Calu3 (cell line): ENCODE measurements at regions not wholly inside any gene's neighbourhood (a gene's known extent, or its start where the extent isn't known, plus 50 kb on each side); places are given as distances from the start of the nearest gene placed in this dataset.
"Not testable (repeated sequence)": the region's sequence is repeated elsewhere in the genome, so short reads cannot be mapped to it uniquely, and the experiment has no call there.

Experiments
- BruUV-seq: library from RNA; stranded (reverse); fragments of 400-500 nt; replicated peaks from 2 replicates; lab custom pipeline; 2021; lab: Mats Ljungman, UMichigan
- CTCF ChIA-PET: fragments of 300-600 bp; sonication (Branson Sonifier 250); formaldehyde crosslinking; loops from one replicate; lab custom pipeline; 2022; ENCODE audit warnings: antibody characterized with exemption; lab: Charles Lee
- DNase-seq: peaks from one replicate; pipeline ENCODE4 v3.0.0; 2022
- H3K27ac Mint-ChIP-seq: one replicate; pipeline ENCODE4 v1.8.0; 2022; ENCODE audit warnings: mixed read lengths; ENCODE audit not compliant: unreplicated experiment
- H3K27me3 Mint-ChIP-seq: one replicate; pipeline ENCODE4 v1.8.0; 2022; ENCODE audit warnings: mixed read lengths; ENCODE audit not compliant: unreplicated experiment
- H3K36me3 Mint-ChIP-seq: one replicate; pipeline ENCODE4 v1.8.0; 2022; ENCODE audit warnings: mild to moderate bottlenecking, moderate library complexity, mixed read lengths; ENCODE audit not compliant: insufficient read depth, unreplicated experiment
- H3K4me1 Mint-ChIP-seq: one replicate; pipeline ENCODE4 v1.8.0; 2022; ENCODE audit warnings: mild to moderate bottlenecking, low read depth, mixed read lengths; ENCODE audit not compliant: unreplicated experiment
- H3K4me3 Mint-ChIP-seq: one replicate; pipeline ENCODE4 v1.8.0; 2022; ENCODE audit warnings: mild to moderate bottlenecking, low read depth, moderate library complexity, mixed read lengths; ENCODE audit not compliant: unreplicated experiment
- H3K9me3 Mint-ChIP-seq: one replicate; pipeline ENCODE4 v1.8.0; 2022; ENCODE audit warnings: low read depth, mixed read lengths; ENCODE audit not compliant: unreplicated experiment
- intact Hi-C: fragments of 100-400 bp; cut with micrococcal nuclease; formaldehyde crosslinking; loops from one replicate; pipeline ENCODE4 v1.10.0; 2022; ENCODE audit not compliant: unreplicated experiment
- TF ChIP-seq, protein P1 (sequence below): fragments of 200-600 bp; IDR thresholded peaks from one replicate; pipeline ENCODE4 v1.8.0; 2022; ENCODE audit warnings: antibody characterized with exemption; ENCODE audit not compliant: unreplicated experiment

GRCh38 chr10:33056828-33057596 lies 99.0 kb upstream of the ITGB1 start:
- TF ChIP-seq, protein P1, sequence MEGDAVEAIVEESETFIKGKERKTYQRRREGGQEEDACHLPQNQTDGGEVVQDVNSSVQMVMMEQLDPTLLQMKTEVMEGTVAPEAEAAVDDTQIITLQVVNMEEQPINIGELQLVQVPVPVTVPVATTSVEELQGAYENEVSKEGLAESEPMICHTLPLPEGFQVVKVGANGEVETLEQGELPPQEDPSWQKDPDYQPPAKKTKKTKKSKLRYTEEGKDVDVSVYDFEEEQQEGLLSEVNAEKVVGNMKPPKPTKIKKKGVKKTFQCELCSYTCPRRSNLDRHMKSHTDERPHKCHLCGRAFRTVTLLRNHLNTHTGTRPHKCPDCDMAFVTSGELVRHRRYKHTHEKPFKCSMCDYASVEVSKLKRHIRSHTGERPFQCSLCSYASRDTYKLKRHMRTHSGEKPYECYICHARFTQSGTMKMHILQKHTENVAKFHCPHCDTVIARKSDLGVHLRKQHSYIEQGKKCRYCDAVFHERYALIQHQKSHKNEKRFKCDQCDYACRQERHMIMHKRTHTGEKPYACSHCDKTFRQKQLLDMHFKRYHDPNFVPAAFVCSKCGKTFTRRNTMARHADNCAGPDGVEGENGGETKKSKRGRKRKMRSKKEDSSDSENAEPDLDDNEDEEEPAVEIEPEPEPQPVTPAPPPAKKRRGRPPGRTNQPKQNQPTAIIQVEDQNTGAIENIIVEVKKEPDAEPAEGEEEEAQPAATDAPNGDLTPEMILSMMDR: no peak
- BruUV-seq: no TSS peak
- no peak overlapping the region for H3K27ac Mint-ChIP-seq
- peaks cover 28% of the 10 kb centered on the region for H3K4me1 Mint-ChIP-seq
- no peaks in the 10 kb centered on the region for H3K27me3 Mint-ChIP-seq
- no peaks in the 10 kb centered on the region for H3K9me3 Mint-ChIP-seq
- no peak for DNase-seq
- intact Hi-C loops: no loop called here
- H3K4me3 Mint-ChIP-seq: no peak overlapping the region
- H3K36me3 Mint-ChIP-seq: no peaks in the 10 kb centered on the region
- CTCF ChIA-PET: no interaction called here

GRCh38 chr10:33055625-33056024 lies 97.6 kb upstream of the ITGB1 start:
- intact Hi-C loops: no loop called here
- H3K27me3 Mint-ChIP-seq: no peaks in the 10 kb centered on the region
- TF ChIP-seq, protein P1: no peak
- peaks cover 28% of the 10 kb centered on the region for H3K4me1 Mint-ChIP-seq
- BruUV-seq: no TSS peak
- H3K36me3 Mint-ChIP-seq: no peaks in the 10 kb centered on the region
- no peak overlapping the region for H3K4me3 Mint-ChIP-seq
- no peak overlapping the region for H3K27ac Mint-ChIP-seq
- CTCF ChIA-PET: no interaction called here
- no peak for DNase-seq
- no peaks in the 10 kb centered on the region for H3K9me3 Mint-ChIP-seq

DNA sequence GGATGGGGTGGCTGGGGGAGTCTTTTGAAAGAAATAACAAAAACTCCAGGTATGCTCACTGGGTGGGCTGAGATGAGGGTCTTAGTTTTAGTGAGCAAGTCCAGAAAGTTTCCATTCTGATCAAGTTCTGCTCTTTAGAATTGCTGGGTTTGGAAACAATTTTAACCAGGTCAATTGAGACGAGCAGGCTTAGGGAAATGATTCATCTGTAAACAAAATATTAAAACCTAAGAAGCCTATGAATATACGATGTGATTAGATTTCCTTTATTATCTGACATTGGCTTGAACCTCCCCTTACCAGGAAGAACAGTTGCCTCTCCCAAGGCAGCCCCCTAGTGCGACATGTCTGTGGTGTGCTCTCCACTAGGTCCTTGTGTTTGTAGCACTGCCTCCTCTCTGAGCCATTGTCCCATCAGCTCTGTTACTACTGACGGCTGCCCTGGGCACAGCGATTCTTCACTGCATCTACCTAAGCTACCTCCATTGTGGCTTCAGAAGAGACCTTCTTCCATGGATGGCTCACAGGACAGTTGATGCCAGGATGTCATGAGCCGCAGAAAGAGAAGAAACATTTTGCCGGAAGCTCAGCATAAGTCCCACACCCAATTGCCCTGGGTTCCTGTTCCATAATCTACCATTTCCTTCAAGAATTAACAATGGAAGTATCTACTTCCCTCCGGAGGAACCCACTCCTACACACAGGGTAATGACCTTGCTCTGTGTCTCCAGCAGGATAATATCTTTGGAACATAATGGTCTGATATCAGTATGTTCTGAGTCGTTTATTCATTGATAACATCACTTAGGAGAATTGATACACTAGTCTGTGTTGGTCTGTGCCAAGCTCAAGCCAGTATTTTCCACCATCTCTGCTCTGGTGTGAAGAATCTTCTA lies 95.1 kb upstream of the ITGB1 start:
- Mint-ChIP-seq H3K9me3 (no peaks in the 10 kb centered on the region), H3K4me1 (peaks cover 28% of the 10 kb centered on the region), H3K4me3 (no peak overlapping the region), H3K36me3 (no peaks in the 10 kb centered on the region), H3K27me3 (no peaks in the 10 kb centered on the region), H3K27ac (no peak overlapping the region)
- no TSS peak for BruUV-seq
- TF ChIP-seq, protein P1: no peak
- no peak for DNase-seq
- CTCF ChIA-PET: interaction anchor here (0.6 kb wide), 1 partner anchor 1089 kb away, joined by 5 read pairs; no protein-coding TSS in a partner anchor
- intact Hi-C loops: no loop called here

DNA sequence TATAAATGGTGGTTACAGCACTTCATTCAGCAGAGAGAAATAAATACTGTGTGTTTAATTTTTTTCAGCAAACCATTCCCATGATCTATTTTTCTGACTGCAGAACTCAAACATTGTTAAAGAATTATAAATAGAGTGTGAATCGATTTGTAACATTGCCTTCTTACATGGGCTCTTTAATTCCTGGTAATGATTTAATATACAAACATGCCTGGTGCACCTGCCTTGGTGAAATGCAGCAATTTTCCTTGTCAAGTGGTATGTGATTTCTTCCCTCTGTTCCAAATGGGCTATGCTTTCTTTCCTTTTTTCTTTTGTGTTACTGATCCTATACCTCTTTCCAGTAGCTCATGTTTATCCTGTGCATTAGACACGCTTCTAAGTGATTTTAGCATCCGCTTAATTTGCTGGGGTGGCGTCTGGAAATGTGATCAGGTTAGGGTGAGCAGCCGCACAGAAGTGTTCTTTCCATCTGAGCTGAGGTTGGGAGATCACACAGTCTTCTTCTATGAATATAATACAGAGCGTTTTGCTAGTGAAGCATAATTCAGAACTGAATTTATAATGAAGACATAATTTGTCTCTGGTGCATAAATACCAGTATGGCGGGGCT lies 94.3 kb upstream of the ITGB1 start:
- Mint-ChIP-seq H3K27ac (no peak overlapping the region), H3K27me3 (no peaks in the 10 kb centered on the region), H3K4me1 (peaks cover 28% of the 10 kb centered on the region), H3K36me3 (no peaks in the 10 kb centered on the region), H3K9me3 (no peaks in the 10 kb centered on the region), H3K4me3 (no peak overlapping the region)
- DNase-seq: no peak
- CTCF ChIA-PET: no interaction called here
- TF ChIP-seq, protein P1: no peak
- no TSS peak for BruUV-seq
- intact Hi-C loops: no loop called here

DNA sequence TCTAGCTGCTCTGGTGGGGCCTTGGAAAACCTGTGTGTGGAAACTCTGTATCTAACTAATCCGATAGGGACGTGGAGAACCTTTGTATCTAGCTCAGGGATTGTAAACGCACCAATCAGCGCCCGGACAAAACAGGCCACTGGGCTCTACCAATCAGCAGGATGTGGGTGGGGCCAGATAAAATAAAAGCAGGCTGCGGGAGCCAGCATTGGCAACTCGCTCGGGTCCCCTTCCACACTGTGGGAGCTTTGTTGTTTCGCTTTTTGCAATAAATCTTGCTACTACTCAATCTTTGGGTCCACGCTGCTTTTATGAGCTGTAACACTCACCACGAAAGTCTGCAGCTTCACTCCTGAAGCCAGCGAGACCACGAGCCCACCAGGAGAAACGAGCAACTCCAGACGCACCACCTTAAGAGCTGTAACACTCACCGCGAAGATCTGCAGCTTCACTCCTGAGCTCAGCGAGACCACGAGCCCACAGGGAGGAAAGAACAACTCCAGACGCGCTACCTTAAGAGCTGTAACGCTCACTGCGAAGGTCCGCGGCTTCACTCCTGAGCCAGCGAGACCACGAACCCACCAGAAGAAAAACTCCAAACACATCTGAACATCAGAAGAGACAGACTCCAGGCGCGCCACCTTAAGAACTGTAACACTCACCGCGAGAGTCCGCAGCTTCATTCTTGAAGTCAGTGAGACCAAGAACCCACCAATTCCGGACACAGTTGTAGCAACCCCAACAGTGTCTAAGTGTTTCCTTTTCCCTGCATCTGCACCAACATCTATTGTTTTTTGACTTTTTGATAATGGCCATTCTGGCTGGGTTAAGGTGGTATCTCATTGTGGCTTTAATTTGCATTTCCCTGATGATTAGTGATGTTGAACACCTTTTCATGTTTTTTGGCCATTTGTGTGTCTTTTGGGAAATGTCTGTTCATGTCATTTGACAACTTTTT lies 92.2 kb upstream of the ITGB1 start:
- H3K9me3 Mint-ChIP-seq, H3K27ac Mint-ChIP-seq, DNase-seq, H3K36me3 Mint-ChIP-seq, BruUV-seq, intact Hi-C loops, CTCF ChIA-PET, H3K27me3 Mint-ChIP-seq, H3K4me3 Mint-ChIP-seq: not testable (repeated sequence)
- H3K4me1 Mint-ChIP-seq: peaks cover 19% of the 10 kb centered on the region
